T-helper 2 cell (primary cell): ENCODE measurements at regions not wholly inside any gene's neighbourhood (a gene's known extent, or its start where the extent isn't known, plus 50 kb on each side); places are given as distances from the start of the nearest gene placed in this dataset.
A peak's percentile ranks its signal among the peaks of the same experiment; 100 is the strongest.

Source experiments
- DNase-seq, 5 experiments: peaks; one replicate each; pipeline versions ENCODE4 v3.0.0 to v3.0.0-alpha.2; 2012 to 2022

DNA sequence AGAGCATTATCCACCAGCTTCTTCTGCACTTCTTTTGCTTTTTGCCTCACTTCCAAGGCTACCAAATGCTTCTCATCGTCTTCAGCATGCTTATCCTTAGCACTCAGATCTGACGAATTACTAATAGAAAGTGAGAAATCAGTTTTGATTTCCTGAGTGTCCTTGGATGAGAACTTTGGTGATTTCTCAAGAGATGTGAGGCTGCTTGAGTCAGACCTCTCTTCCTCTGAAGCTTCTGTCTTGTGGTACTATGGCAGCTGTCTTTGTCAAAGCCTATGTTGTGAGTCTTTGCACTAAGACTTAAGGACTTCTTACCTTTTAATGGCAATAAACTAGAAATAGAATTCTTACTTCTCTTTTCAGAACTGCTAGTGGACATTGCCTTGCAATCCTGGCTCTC lies 169.9 kb downstream of the CPE start:
- peak in 1 of 5 experiments; percentile 15 for DNase-seq

DNA sequence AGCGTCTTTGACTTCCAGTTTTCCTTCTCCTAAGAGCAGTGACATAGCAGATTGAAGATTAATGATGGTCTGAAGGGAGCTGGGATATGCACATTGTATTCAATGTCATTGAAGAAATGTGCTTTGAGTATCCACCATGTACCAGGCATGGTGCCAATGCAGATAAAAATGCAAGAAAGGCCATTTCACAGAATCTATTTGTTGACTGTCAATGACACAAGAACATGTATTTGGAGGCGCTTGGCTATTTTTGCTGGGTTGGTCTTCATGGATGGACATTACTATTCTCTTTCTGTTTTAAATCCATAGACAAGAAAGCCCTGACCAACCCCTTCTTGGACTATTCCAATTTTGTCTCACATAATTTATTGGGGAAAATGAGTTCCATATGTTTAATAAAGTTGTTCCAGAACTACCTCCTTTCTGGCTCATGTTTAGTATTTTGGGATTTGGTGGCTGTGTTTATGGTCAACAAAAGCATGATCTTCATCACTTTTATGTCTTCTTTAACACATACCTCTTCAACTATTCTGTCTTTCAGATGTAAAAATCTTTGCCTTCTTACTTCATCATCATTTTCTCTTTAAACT lies 174.5 kb downstream of the CPE start:
- no peak for DNase-seq

DNA sequence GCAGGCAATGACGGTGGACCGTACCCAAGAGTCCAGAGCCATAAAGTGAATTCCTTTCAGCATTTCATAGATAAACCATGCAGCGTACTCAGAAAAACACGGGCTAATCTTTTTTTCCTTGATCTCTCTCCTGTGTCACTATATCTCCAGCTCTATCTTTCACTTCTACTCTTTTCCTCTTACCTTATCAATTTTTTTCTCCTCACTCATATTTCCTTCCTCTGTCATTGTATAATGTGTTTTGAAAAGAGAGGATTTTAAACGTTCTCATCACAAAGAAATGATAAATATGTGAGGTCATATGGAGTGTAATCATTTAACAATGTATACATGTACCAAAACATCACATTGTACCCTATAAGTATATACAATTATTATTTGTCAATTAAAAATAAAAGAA lies 176.5 kb downstream of the CPE start:
- no peak for DNase-seq

DNA sequence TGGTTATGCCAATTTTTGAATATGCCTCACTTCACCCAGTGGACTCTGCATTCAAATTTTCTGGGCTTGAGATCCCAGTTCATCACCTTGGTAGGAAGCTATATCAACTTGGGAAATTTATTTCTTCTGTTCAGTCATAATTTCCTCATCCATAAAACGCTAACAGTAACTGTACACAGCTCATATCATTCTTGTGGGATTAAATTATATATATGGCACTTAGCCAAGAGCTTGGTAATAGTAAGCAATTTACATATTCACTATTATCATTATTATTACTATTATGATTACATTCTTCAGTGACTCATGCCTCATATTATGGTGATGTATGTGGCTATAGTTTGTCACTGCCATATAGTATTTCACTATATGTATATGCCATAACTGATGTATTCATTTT lies 177.6 kb downstream of the CPE start:
- no peak for DNase-seq

DNA sequence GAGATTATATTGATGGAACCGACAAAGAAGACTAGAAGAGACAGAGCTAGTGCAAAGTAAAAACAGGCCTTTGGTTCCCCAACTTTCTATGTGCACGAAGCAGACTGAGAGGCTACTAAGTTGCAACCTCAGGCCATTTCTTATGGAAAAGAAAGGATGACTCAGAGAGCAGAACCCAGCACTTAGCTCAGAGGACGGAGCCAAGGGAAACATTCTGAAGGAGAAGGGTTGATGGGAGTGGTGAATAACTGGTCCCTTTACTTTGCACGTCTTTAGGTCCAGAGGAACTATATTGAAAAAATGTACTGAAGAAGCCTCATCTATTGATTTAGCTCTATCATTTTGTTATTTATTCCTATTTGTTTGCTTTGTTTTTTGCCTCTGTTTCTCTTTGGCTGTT lies 182.1 kb downstream of the CPE start:
- no peak for DNase-seq

DNA sequence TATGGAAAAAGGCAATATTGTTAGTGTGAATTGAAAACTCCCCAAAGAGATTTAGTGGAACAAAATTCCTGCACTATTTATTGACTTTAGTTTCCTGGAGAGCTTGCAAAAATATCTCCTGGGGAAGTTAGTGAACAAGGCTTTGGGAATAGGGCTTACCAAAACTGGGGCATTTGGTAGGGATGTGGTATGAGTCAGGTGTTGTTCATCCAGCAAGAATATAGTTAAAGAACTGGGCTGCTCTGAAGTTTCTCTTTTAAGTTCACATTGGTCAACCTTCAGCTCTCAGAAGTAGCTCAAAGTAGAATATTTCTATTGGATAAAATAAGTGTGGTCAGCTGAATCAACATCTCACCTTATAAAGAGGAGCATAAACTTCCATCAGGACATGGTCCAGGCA lies 185.0 kb downstream of the CPE start:
- DNase-seq, result no peak

DNA sequence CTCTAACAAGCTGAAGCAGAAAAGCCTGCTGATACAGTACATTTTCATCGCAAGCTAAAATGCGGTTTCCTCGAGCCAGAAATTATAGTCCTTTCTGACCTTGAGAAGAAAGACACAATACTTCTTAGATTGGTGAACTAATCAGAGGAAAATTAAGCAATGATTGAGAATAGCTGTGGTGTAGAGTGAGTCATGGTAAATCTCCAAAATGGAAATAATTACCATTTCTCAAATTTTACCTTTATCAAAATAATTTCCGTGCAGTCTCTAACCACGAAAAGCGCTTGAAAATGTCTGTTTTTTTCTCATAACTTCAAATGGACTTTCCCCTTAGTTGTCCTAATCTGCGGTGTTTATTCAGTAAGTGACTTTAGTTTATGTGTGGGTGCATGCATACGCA lies 190.2 kb downstream of the CPE start:
- DNase-seq, result no peak

DNA sequence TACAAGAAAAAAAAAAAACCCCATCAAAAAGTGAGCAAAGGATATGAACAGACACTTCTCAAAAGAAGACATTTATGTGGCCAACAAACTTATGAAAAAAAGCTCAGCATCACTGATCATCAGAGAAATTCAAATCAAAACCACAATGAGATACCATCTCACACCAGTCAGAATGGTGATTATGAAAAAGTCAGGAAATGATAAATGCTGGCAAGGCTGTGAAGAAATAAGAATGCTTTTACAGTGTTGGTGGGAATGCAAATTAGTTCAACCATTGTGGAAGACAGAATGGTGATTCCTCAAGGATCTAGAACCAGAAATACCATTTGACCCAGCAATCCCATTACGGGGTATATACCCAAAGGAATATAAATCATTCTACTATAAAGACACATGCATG lies 192.7 kb downstream of the CPE start:
- peak in 1 of 5 experiments; percentile 39 for DNase-seq

DNA sequence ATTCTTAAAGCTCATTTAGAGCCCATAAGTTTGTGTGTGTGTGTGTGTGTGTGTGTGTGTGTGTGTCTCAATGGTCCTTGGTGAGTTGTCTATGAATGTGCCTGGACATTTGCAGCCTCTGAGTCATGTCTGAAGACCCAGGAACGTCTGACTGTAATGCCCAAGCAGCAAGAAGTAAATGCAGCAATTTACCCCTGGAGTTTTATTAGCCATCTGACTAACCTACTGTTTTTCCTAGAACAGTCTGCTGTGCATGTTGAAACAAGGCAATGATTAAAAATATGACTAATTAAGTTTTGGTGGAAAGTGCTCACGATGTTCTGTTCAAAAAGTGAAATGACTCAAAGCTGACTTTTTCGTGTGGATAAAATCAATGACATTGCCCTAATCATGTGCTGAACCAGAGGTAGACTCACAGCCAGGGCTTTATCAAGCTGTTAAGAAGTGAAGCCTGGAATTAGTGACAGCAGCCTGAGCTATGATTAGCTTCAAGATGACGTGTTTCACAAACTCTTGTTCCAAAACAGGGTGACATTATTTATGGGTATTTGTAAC lies 201.6 kb downstream of the CPE start:
- peak in 1 of 5 experiments; percentile 67 for DNase-seq

DNA sequence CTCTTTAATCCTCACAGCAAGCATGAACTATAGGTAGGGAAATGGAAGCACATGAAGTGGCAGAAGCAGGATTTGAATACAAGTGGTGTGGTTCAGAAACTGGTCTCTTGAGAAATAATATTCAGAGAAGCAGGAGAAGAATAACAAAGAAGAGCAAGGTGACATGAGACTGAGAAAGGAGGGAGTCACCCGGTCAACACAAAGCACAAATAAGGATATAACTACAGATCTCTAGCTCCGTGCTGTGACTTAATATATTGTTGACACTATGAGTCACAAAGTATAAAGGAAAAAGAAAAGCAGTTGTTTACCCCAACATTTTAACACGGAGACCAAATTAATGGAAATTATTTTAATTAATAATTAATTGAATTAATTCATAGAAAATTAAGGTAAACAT lies 204.5 kb downstream of the CPE start:
- DNase-seq, result no peak

DNA sequence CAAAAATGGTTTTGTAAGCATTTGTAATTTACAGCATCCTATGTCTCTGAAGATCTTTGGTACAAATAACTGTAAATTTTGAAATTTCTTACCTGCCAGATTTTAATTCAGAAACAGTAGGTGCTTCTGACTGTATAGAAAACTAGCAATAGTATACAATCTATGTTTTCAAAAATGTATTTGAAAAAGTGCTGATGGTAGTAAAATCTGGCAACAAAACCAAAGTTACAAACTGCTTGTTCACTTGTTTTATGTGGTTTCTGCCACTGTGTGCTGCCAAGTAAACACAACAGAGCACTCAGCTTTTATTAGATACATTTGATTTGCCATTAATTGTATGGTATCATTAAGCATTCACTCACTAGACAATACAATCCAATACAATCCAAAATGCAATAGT lies 206.1 kb downstream of the CPE start:
- DNase-seq, result no peak

DNA sequence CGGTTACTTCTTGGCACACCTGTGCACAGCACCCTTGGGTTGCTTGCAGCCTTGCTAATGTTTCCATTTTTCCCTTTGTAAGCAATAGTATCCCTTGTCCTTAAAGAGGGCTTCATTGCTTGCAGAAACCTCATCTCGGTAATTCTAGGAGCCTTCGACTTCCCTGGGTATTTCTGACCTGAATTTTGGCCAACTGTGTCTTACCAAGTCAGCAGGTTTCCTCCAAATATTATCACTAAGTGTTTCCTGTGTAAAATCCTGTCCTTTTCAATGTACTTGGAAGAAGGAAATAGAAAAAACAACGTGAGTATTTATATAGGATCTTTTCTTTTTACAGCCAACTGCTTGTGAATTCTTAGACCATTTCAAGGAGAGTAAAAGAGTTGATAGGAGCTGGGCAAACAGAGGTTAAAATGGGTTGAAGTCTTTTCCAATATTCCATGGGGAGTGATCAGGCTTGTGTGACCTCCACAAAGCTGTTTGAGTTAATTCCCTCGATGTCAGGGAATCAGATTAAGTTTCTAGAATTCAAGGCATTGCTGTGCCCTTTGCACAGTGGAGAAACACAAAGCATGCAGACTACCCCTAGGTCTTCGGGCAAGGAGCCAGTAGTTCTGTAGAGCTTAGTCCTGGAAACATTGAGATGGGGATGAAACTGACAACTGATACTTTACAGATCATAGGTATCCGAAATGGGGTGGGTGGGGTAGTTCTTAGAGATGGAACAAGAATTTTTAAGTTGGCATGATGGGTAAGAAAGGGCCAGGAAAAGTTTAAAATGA lies 209.9 kb downstream of the CPE start:
- no peak for DNase-seq

DNA sequence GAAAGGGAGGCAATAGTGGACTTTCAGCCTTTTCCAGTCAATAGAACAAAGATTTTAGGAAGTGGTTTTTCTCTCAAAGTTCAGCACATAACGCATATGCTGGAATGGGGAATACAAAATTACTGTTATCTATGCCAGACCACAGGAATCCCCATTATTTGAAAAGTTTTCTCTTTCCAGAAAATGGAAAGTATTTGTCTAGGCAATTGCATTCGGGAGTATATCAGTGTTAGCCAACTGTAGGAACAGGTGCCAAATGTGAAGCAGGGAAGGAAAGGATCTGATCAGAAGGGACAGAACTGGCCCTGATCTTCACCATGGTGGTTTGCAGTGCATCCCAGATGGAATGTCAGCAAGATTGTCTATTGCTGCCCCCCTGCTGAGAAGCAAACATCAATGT lies 213.6 kb downstream of the CPE start:
- DNase-seq, result no peak

DNA sequence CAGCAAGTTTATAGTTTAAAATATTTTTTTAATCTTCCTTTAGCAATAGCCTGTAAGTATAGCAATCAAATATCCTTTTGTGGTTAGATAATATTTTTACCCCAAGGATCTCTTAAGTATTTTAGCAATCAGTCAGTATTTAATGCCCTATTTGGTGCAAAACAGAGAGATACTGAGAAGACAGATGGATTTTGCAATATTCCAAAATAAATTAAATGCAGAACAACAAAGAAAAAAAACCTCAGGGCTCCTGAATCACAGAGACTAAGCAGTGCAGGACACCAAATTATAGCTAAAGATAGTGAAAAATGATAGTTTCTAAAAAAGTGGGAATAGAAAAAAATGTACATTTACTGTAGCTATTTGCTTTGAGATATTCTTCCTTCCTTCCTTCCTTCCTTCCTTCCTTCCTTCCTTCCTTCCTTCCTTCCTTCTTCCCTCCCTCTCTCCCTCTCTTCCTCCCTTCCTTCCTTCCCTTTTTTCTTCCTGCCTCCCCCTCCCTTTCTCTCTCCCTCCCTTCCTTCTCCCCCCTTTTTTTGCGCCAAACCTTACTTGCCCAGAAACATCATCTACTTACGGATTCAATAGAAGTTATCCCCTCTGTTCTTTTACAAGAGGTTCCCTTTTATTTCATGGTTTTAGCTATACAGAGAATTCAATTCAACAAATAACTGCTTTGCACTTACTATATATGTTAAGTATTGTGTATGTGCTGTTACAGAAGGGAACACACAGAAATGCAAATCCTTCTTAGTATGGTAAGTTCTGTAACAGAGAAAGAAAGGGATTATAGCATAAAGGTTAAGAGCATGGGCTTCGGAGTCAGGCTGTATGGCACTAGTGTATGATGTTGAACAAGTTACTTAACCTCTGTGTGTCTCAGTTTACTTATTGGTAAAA lies 219.0 kb downstream of the CPE start:
- DNase-seq, result no peak

DNA sequence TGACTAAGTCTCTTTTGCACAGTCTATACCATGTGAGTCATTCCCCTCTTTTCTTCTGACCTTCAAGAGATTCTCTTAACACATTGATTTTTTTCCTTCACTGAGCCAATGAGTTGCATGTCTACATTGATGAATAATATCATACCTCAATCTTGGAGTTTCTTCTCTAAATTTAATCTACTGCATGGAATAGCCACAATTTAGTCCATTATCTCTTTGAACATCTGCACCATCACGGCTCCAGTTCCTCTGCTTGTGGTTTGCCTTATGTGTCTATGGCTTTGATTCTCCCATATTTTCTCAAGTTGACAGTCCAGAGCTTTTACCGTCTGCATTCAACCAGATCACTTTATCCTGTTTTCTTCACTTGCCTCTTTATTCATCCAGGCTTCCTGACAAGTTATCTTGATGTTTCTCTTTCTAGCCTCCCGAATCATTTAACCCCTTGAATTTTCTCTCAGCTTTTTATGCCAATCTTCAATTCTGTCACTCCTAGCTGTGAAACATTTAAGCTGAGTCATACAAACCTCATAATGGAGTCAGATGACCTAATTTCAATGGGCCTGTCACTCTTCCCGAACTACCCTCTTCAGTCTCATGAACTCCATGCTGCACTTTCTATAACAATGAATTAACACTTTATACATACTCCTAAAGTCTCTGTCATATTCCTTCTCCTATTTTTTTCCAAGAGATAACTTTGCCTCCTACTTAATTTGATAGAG lies 222.3 kb downstream of the CPE start:
- no peak for DNase-seq

DNA sequence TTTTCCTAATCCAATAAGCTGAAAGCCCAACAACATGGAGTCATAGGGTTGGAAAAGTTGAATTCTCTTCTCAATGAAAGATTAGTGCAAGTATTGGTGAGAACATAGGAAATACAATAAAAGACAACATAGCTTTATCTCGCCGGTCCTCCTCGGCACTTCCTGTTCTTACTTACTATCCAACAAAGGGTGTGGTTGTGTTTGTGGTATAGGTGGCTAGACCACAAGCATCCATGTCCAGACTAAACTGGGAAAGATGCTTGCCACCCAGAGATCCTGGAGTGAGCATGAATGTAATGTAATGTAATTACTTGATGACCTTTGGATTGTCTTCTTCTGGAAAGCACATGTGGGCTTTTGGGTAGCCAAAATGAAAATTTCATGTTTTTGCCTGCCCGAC lies 223.8 kb downstream of the CPE start:
- no peak for DNase-seq

DNA sequence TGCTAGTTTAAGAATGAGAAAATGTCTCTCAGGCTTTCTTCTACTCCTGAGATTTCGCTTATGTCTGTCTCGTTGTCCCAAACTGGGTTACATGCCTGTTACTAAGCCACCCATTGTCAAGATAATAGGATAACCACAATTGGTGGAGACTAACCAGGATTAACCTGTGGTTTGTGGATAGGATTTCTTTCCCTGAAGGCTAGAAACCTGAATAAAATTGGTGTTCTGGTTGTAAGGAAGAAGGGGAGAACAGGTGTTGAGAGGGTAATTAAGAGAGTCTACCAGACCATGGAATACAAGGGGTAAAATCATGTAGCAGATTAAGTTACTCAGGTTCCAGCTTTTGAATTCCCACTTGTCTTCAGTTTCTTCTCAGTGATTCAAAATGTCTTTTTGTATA lies 225.4 kb downstream of the CPE start:
- DNase-seq, result no peak

DNA sequence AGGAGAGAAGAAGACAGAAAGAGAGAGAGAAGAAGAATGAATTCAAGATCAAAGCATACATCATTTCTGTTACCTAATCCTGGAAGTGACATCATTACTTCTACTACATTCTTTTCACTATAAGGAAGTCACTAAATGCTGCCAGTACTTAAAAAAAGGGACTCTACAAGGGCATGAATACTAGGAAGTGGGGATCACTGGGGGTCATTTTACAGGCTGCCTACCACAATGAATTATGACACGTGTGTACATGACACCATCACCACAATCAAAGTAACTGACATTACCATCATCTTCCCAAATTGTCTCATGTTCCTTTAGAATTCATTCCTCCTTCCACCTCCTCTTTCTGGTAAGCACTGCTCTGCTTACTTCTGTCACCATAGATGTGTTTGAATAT lies 227.0 kb downstream of the CPE start:
- DNase-seq, result no peak

DNA sequence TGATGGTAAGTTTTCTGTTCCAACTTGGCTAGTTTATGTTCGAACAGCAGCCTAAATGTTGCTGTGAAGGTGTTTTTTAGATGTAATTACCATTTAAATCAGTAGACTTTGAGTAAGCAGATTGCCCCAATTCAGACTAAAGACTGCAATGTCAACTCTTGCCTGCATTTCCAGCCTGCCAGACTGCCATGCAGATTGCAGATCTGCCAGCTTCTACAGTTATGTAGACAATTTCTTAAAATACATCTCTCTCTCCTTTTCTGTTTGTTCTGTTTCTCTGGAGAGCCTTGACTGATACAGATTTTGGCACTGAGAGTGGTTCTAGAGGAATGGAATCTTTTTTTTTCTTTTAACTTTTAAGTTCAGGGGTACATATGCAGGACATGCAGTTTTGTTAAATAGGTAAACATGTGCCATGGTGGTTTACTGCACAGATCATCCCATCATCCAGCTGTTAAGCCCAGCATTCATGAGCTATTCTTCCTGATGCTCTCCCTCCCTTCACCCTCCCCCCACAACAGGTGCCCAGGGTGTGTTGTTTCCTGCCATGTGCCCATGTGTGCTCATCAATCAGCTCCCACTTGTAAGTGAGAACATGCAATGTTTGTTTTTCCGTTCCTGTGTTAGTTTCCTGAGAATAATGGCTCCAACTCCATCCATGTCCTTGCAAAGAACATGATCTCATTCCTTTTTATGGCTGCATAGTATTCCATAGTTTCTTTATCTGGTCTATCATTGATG lies 227.8 kb downstream of the CPE start:
- DNase-seq, result no peak

DNA sequence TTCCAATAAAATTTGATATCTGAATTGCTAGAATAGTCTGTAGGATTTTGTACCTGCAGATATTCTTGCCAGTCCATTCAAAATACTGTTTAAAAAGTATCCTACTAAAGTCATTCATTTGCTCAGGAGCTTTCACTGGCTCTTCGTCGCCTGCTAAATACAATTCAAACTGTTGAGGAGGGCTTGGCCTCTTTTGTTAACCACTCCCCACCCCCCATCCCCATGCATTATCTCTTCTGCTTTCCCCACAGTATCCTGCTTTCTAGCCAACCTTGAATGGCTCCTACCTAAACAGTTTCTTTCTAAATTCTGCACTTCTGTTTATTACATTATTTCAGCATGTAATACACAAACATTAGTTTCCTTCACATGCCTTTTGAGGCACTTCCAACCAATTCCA lies 230.8 kb downstream of the CPE start:
- DNase-seq, result no peak

DNA sequence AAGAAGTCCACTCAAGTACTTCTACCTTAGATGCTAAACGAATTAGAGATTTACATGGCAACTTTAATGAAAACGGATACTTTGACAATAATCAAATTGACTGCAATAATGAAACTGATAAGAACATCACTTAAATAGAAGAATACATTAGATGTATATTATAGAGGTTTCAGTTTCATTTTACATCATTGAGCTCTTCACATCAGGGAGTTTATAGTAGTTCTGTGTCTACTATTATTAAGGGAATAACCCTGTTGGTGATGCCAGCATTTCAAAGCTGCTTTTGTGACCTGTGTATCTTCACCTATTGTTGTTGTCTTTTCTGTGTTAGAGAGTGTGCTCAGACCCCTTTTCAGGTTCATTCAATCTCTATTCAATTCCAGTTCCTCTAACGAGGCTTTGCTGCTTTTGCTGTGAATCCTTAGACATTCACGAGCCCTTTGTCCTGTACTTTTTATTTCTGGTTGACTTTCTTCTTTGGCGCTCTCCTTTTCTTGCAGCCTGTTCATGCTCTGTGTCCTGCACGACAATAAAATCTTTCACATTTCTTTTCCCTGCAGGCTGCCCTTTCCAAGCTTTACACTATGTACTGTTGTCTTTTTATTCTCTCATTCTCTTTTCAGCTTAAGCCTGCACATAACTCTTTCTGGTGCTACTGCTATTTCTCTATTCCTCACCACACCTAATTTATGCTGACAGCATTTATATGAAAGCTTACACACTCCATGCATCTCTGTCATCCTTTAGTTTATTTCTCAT lies 232.1 kb downstream of the CPE start:
- DNase-seq, result peak in 1 of 5 experiments; percentile 17
